ENCODE measurements at regions not wholly inside any gene's neighbourhood (a gene's known extent, or its start where the extent isn't known, plus 50 kb on each side); places are given as distances from the start of the nearest gene placed in this dataset.

- TF ChIP-seq CTCF (IDR thresholded peaks at IDR 0.05) = no peak
- no peak for TF ChIP-seq POLR2A (IDR thresholded peaks at IDR 0.05)
These were observed 1876.0 kb upstream of the C9orf72 start for GRCh38 chr9:29449306-29449705.

All from lower leg skin (tissue), 3 donors.